ENCODE measurements at regions not wholly inside any gene's neighbourhood (a gene's known extent, or its start where the extent isn't known, plus 50 kb on each side); places are given as distances from the start of the nearest gene placed in this dataset.
"Not testable (repeated sequence)": the region's sequence is repeated elsewhere in the genome, so short reads cannot be mapped to it uniquely, and the experiment has no call there.

GRCh38 chr10:59454171-59454919 lies 92.0 kb upstream of the FAM13C start:
- no peak for DNase-seq

GRCh38 chr10:59448616-59449015 lies 86.3 kb upstream of the FAM13C start:
- no peak for DNase-seq

- peak; percentile 70 for DNase-seq
Observed at GRCh38 chr10:59435707-59436106, 73.4 kb upstream of the FAM13C start.

- peak; percentile 42 for DNase-seq
Observed at GRCh38 chr10:59434463-59435321, 72.3 kb upstream of the FAM13C start.

- peak; percentile 79 for DNase-seq
Observed at GRCh38 chr10:59433720-59434428, 71.5 kb upstream of the FAM13C start.

- peak; percentile 57 for DNase-seq
Observed at GRCh38 chr10:59432207-59432900, 70.0 kb upstream of the FAM13C start.

GRCh38 chr10:59413795-59414194 lies 51.4 kb upstream of the FAM13C start:
- not testable (repeated sequence) for DNase-seq

Data from fibroblast of skin of abdomen (primary cell).